Astrocyte (in vitro differentiated cells and primary cell): ENCODE measurements at regions not wholly inside any gene's neighbourhood (a gene's known extent, or its start where the extent isn't known, plus 50 kb on each side); places are given as distances from the start of the nearest gene placed in this dataset.

Experiments
- CTCF ChIP-seq: IDR thresholded peaks from 2 replicates; pipeline ENCODE4 v1.5.1; 2011; ENCODE audit warnings: low read depth, mild to moderate bottlenecking, inconsistent platforms, low read length, moderate library complexity; ENCODE audit not compliant: insufficient read depth
- EZH2 ChIP-seq: IDR thresholded peaks from 2 replicates; pipeline ENCODE4 v1.6.1; 2012; ENCODE audit warnings: mild to moderate bottlenecking, low read length, inconsistent platforms; ENCODE audit not compliant: insufficient read depth

GRCh38 chr22:49460091-49460490 lies 367.6 kb downstream of the BRD1 start:
- TF ChIP-seq CTCF (no peak), EZH2 (no peak)
